ENCODE measurements at regions not wholly inside any gene's neighbourhood (a gene's known extent, or its start where the extent isn't known, plus 50 kb on each side); places are given as distances from the start of the nearest gene placed in this dataset.

DNA sequence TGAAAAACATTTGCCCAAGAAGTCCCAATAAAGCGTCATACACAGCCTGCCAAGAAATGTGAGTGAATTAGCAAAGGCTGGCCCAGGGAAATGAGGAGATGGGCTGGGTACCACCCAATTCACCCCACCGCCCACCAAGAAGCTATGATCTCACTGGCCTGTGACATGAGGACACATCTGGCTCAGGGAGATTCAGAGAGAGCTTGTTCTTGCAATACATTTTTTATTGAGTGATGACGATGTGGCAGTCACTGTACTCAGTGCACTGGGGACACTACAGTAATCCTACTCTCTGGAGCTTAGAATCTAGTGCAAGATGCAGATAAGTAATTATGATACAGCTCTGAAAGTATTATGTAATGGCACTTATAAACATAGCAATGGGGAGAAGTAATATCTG is 64.6 kb upstream of the IGFBP2 start:
- Histone ChIP-seq H2AFZ (ENCODE audit: low read depth, low read length) (no peak overlapping the region), H3F3A (ENCODE audit: insufficient read depth, low read length, poor library complexity, severe bottlenecking) (no peaks in the 10 kb centered on the region), H3K79me2 (replicated peaks; ENCODE audit: insufficient read depth, low read length) (no peaks in the 10 kb centered on the region), H3K4me2 (ENCODE audit: low read length) (no peak overlapping the region), H3K27me3 (ENCODE audit: insufficient read depth, low read depth, low read length) (no peaks in the 10 kb centered on the region), H3K4me3 (ENCODE audit: low read length) (no peak overlapping the region), H3K27ac (ENCODE audit: low read length) (no peak overlapping the region), H4K20me1 (ENCODE audit: insufficient read depth) (no peaks in the 10 kb centered on the region), H3K36me3 (ENCODE audit: insufficient read depth, low read length) (no peaks in the 10 kb centered on the region), H3K9ac (ENCODE audit: low read length) (no peak overlapping the region), H3K9me2 (ENCODE audit: insufficient read depth, low read length) (no peaks in the 10 kb centered on the region), H3K9me3 (ENCODE audit: low read length) (no peaks in the 10 kb centered on the region)
- no peak for TF ChIP-seq EP300 (conservative IDR thresholded peaks at IDR 0.05; ENCODE audit: poor library complexity, severe bottlenecking)
- no peak for TF ChIP-seq TAF1 (IDR thresholded peaks at IDR 0.05; ENCODE audit: low read depth)
- no peak for TF ChIP-seq REST (IDR thresholded peaks at IDR 0.05; ENCODE audit: borderline replicate concordance)
- TF ChIP-seq, protein P1, sequence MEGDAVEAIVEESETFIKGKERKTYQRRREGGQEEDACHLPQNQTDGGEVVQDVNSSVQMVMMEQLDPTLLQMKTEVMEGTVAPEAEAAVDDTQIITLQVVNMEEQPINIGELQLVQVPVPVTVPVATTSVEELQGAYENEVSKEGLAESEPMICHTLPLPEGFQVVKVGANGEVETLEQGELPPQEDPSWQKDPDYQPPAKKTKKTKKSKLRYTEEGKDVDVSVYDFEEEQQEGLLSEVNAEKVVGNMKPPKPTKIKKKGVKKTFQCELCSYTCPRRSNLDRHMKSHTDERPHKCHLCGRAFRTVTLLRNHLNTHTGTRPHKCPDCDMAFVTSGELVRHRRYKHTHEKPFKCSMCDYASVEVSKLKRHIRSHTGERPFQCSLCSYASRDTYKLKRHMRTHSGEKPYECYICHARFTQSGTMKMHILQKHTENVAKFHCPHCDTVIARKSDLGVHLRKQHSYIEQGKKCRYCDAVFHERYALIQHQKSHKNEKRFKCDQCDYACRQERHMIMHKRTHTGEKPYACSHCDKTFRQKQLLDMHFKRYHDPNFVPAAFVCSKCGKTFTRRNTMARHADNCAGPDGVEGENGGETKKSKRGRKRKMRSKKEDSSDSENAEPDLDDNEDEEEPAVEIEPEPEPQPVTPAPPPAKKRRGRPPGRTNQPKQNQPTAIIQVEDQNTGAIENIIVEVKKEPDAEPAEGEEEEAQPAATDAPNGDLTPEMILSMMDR (IDR thresholded peaks at IDR 0.05; ENCODE audit: poor library complexity, severe bottlenecking), result no peak
- no peak for TF ChIP-seq SMC3 (conservative IDR thresholded peaks at IDR 0.05; ENCODE audit: poor library complexity)
- no peak for TF ChIP-seq RAD21 (conservative IDR thresholded peaks at IDR 0.05)

DNA sequence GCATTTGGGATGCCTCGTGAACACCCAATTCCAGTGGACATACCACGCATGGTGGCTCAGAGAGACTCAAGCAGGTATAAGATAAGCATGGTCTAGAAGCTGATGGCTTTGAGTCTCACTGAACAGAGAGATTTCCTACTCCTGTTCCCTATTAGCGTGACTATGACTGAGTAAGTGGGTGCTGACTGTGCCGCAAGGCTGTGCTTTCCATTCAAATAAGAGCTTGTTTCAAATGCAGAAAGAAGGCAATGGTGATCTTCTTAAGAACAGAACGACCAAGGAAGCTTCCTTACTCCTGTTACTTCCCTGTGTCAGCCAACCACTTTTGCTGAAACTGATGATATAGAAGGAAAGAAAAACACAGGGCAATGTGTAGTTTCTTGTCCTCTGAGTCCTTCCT is 63.5 kb upstream of the IGFBP2 start:
- H3K36me3 ChIP-seq (ENCODE audit: insufficient read depth, low read length), result no peaks in the 10 kb centered on the region
- H4K20me1 ChIP-seq (ENCODE audit: insufficient read depth), result no peaks in the 10 kb centered on the region
- no peaks in the 10 kb centered on the region for H3K79me2 ChIP-seq (replicated peaks; ENCODE audit: insufficient read depth, low read length)
- H3K9me2 ChIP-seq (ENCODE audit: insufficient read depth, low read length), result no peaks in the 10 kb centered on the region
- no peaks in the 10 kb centered on the region for H3K9me3 ChIP-seq (ENCODE audit: low read length)
- H3K9ac ChIP-seq (ENCODE audit: low read length), result no peak overlapping the region
- H3K4me2 ChIP-seq (ENCODE audit: low read length), result no peak overlapping the region
- no peak overlapping the region for H3K27ac ChIP-seq (ENCODE audit: low read length)
- H3F3A ChIP-seq (ENCODE audit: insufficient read depth, low read length, poor library complexity, severe bottlenecking), result no peaks in the 10 kb centered on the region
- H3K27me3 ChIP-seq (ENCODE audit: insufficient read depth, low read depth, low read length), result no peaks in the 10 kb centered on the region
- H2AFZ ChIP-seq (ENCODE audit: low read depth, low read length), result no peak overlapping the region
- TF ChIP-seq EP300 (conservative IDR thresholded peaks at IDR 0.05; ENCODE audit: poor library complexity, severe bottlenecking), result no peak
- no peak for TF ChIP-seq SMC3 (conservative IDR thresholded peaks at IDR 0.05; ENCODE audit: poor library complexity)
- no peak for TF ChIP-seq MXI1 (conservative IDR thresholded peaks at IDR 0.05; ENCODE audit: poor library complexity, severe bottlenecking)
- TF ChIP-seq, protein P1 (IDR thresholded peaks at IDR 0.05; ENCODE audit: poor library complexity, severe bottlenecking), result no peak
- no peak for TF ChIP-seq TAF1 (IDR thresholded peaks at IDR 0.05; ENCODE audit: low read depth)
- no peak for TF ChIP-seq EZH2 (IDR thresholded peaks at IDR 0.05; ENCODE audit: borderline replicate concordance, insufficient read depth, low read length, poor library complexity, severe bottlenecking)
- no peak for TF ChIP-seq REST (IDR thresholded peaks at IDR 0.05; ENCODE audit: borderline replicate concordance)
- TF ChIP-seq POLR2AphosphoS5 (IDR thresholded peaks at IDR 0.05), result no peak
- no peak for TF ChIP-seq RAD21 (conservative IDR thresholded peaks at IDR 0.05)
- no peak overlapping the region for H3K4me3 ChIP-seq (ENCODE audit: low read length)
